ENCODE measurements at regions not wholly inside any gene's neighbourhood (a gene's known extent, or its start where the extent isn't known, plus 50 kb on each side); places are given as distances from the start of the nearest gene placed in this dataset.

DNA sequence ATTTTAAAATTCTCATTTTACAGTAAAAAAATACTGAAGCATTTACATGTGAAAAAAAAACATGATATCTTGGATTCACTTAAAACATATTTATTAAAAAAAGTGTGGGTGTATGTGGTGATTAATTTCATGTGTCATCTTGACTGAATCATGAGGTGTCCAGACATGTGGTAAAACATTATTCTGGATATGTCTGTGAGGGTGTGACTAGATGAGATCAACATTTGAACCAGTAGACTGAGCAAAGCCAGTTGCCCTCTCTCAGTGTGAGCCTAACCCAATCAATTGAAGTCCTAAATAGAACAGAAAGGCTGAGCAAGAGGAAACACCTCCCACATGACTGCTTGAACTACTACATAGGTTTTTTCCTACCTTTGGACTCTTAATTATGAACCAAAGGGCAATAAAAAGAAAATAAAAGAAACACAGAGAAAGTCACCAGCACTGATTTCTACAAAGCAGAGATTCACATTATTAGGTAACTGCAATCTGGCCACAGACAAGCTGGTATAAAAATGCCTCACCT lies 90.5 kb upstream of the VGLL2 start:
- no peaks in the 10 kb centered on the region for H3K9me3 ChIP-seq (ENCODE audit: control insufficient read depth, insufficient read depth, low read length)
- H3K27me3 ChIP-seq (ENCODE audit: control insufficient read depth, insufficient read depth, low read length) = no peaks in the 10 kb centered on the region
- no peak overlapping the region for H3K4me3 ChIP-seq (ENCODE audit: low read depth, low read length)
- TF ChIP-seq, protein P1, sequence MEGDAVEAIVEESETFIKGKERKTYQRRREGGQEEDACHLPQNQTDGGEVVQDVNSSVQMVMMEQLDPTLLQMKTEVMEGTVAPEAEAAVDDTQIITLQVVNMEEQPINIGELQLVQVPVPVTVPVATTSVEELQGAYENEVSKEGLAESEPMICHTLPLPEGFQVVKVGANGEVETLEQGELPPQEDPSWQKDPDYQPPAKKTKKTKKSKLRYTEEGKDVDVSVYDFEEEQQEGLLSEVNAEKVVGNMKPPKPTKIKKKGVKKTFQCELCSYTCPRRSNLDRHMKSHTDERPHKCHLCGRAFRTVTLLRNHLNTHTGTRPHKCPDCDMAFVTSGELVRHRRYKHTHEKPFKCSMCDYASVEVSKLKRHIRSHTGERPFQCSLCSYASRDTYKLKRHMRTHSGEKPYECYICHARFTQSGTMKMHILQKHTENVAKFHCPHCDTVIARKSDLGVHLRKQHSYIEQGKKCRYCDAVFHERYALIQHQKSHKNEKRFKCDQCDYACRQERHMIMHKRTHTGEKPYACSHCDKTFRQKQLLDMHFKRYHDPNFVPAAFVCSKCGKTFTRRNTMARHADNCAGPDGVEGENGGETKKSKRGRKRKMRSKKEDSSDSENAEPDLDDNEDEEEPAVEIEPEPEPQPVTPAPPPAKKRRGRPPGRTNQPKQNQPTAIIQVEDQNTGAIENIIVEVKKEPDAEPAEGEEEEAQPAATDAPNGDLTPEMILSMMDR (IDR thresholded peaks at IDR 0.05; ENCODE audit: low read depth, low read length) = no peak
- ChIA-PET POLR2A (no interaction called here), CTCF (no interaction called here)
- DNase-seq (ENCODE audit: low read depth, low spot score) = no peak
- H3K27ac ChIP-seq (ENCODE audit: low read depth, low read length) = no peak overlapping the region

DNA sequence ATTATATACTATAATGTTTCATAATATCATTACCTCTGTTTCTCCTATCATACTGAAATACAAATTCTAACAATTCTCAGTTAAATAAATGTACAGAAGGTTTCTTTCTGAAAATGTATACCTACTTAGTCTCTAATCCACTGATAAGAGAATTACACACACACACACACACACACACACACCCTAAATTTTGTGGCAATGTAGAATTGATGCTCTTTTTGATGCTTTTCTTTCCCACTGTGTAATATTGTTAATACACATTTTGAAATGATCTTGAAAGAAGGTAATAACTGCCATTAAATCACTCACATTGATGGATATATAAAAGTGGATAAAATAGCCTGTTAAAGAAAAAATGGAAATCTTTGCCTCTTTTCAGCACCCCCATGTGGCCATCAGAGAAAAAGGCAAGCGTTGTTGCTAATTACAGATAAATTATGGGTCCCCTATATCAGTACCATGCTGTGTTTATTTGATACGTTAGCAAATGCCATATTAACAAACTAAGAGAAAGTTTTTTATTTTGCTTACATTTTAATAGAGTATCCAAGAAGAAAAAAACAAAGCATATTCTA lies 76.6 kb upstream of the VGLL2 start:
- DNase-seq (ENCODE audit: low read depth, low spot score) = no peak
- CTCF ChIA-PET = no interaction called here
- H3K27ac ChIP-seq (ENCODE audit: low read depth, low read length) = no peak overlapping the region
- TF ChIP-seq, protein P1 (IDR thresholded peaks at IDR 0.05; ENCODE audit: low read depth, low read length) = peak; percentile 37
- POLR2A ChIA-PET = no interaction called here
- no peaks in the 10 kb centered on the region for H3K27me3 ChIP-seq (ENCODE audit: control insufficient read depth, insufficient read depth, low read length)
- H3K9me3 ChIP-seq (ENCODE audit: control insufficient read depth, insufficient read depth, low read length) = no peaks in the 10 kb centered on the region
- H3K4me3 ChIP-seq (ENCODE audit: low read depth, low read length) = no peak overlapping the region

GRCh38 chr6:117191009-117191408 lies 74.3 kb upstream of the VGLL2 start:
- POLR2A ChIA-PET = no interaction called here
- TF ChIP-seq, protein P1 (IDR thresholded peaks at IDR 0.05; ENCODE audit: low read depth, low read length) = no peak
- no peak for DNase-seq (ENCODE audit: low read depth, low spot score)
- Histone ChIP-seq H3K9me3 (ENCODE audit: control insufficient read depth, insufficient read depth, low read length) (no peaks in the 10 kb centered on the region), H3K27ac (ENCODE audit: low read depth, low read length) (no peak overlapping the region), H3K4me3 (ENCODE audit: low read depth, low read length) (no peak overlapping the region), H3K27me3 (ENCODE audit: control insufficient read depth, insufficient read depth, low read length) (no peaks in the 10 kb centered on the region)
- CTCF ChIA-PET = no interaction called here

GRCh38 chr6:117191448-117191847 lies 73.9 kb upstream of the VGLL2 start:
- H3K4me3 ChIP-seq (ENCODE audit: low read depth, low read length) = no peak overlapping the region
- DNase-seq (ENCODE audit: low read depth, low spot score) = no peak
- POLR2A ChIA-PET = no interaction called here
- TF ChIP-seq, protein P1 (IDR thresholded peaks at IDR 0.05; ENCODE audit: low read depth, low read length) = no peak
- H3K27me3 ChIP-seq (ENCODE audit: control insufficient read depth, insufficient read depth, low read length) = no peaks in the 10 kb centered on the region
- H3K27ac ChIP-seq (ENCODE audit: low read depth, low read length) = no peak overlapping the region
- H3K9me3 ChIP-seq (ENCODE audit: control insufficient read depth, insufficient read depth, low read length) = no peaks in the 10 kb centered on the region
- CTCF ChIA-PET = no interaction called here

DNA sequence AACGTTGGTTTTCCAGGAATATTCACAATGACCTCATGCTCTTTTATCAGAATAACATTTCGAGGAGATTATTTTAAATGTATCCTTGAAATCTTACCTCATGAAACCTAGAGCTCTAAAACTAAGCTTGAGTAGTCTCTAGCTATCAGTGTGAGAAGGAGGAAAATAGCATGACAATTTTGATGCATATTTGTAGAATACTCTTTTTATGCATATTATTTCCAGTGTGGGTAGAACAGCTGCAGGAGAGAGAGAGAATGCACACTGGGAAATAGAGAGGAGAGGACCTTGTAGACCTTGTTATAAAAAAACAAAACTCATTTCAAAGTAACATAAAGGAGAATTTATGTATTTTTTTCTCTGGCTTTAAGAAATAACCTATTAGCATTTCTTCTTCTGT lies 71.1 kb upstream of the VGLL2 start:
- H3K9me3 ChIP-seq (ENCODE audit: control insufficient read depth, insufficient read depth, low read length) = no peaks in the 10 kb centered on the region
- H3K4me3 ChIP-seq (ENCODE audit: low read depth, low read length) = no peak overlapping the region
- no peaks in the 10 kb centered on the region for H3K27me3 ChIP-seq (ENCODE audit: control insufficient read depth, insufficient read depth, low read length)
- no peak overlapping the region for H3K27ac ChIP-seq (ENCODE audit: low read depth, low read length)
- TF ChIP-seq, protein P1 (IDR thresholded peaks at IDR 0.05; ENCODE audit: low read depth, low read length) = no peak
- ChIA-PET POLR2A (no interaction called here), CTCF (no interaction called here)
- no peak for DNase-seq (ENCODE audit: low read depth, low spot score)

All from AG04450 (cell line).